ENCODE measurements at regions not wholly inside any gene's neighbourhood (a gene's known extent, or its start where the extent isn't known, plus 50 kb on each side); places are given as distances from the start of the nearest gene placed in this dataset.

- TF ChIP-seq CTCF (IDR thresholded peaks at IDR 0.05; ENCODE audit: insufficient read depth, low read depth, low read length, missing control alignments): no peak
- no peak for DNase-seq (ENCODE audit: low read depth)
- H3K4me3 ChIP-seq (ENCODE audit: low read length): no peak overlapping the region
Observed at GRCh38 chr5:133850811-133851210, 117.6 kb downstream of the C5orf15 start.

GRCh38 chr5:133849116-133849515 is 119.3 kb downstream of the C5orf15 start:
- no peak overlapping the region for H3K4me3 ChIP-seq (ENCODE audit: low read length)
- DNase-seq (ENCODE audit: low read depth): no peak
- no peak for TF ChIP-seq CTCF (IDR thresholded peaks at IDR 0.05; ENCODE audit: insufficient read depth, low read depth, low read length, missing control alignments)

GRCh38 chr5:133848341-133848811 is 120.0 kb downstream of the C5orf15 start:
- no peak for TF ChIP-seq CTCF (IDR thresholded peaks at IDR 0.05; ENCODE audit: insufficient read depth, low read depth, low read length, missing control alignments)
- no peak overlapping the region for H3K4me3 ChIP-seq (ENCODE audit: low read length)
- DNase-seq (ENCODE audit: low read depth): peak; percentile 70

- no peak overlapping the region for H3K4me3 ChIP-seq (ENCODE audit: low read length)
- DNase-seq (ENCODE audit: low read depth): no peak
- TF ChIP-seq CTCF (IDR thresholded peaks at IDR 0.05; ENCODE audit: insufficient read depth, low read depth, low read length, missing control alignments): no peak
Observed at GRCh38 chr5:133847886-133848285, 120.5 kb downstream of the C5orf15 start.

GRCh38 chr5:133847301-133847700 is 121.1 kb downstream of the C5orf15 start:
- TF ChIP-seq CTCF (IDR thresholded peaks at IDR 0.05; ENCODE audit: insufficient read depth, low read depth, low read length, missing control alignments): no peak
- no peak overlapping the region for H3K4me3 ChIP-seq (ENCODE audit: low read length)
- DNase-seq (ENCODE audit: low read depth): no peak

GRCh38 chr5:133846478-133847226 is 121.8 kb downstream of the C5orf15 start:
- no peak overlapping the region for H3K4me3 ChIP-seq (ENCODE audit: low read length)
- no peak for TF ChIP-seq CTCF (IDR thresholded peaks at IDR 0.05; ENCODE audit: insufficient read depth, low read depth, low read length, missing control alignments)
- no peak for DNase-seq (ENCODE audit: low read depth)

GRCh38 chr5:133845271-133845670 is 123.2 kb downstream of the C5orf15 start:
- DNase-seq (ENCODE audit: low read depth): no peak

More at GRCh38 chr5:133845271-133845670, 123.2 kb downstream of the C5orf15 start:
- no peak overlapping the region for H3K4me3 ChIP-seq (ENCODE audit: low read length)
- no peak for TF ChIP-seq CTCF (IDR thresholded peaks at IDR 0.05; ENCODE audit: insufficient read depth, low read depth, low read length, missing control alignments)
